Testis (tissue), 2 donors: ENCODE measurements at regions not wholly inside any gene's neighbourhood (a gene's known extent, or its start where the extent isn't known, plus 50 kb on each side); places are given as distances from the start of the nearest gene placed in this dataset.

Experiments used
- DNase-seq: peaks from one replicate; pipeline ENCODE4 v3.0.0-alpha.2; 2019
- H3K27ac ChIP-seq, 2 donors: fragments of 200-600 bp; sonication (generic); one replicate each; pipeline ENCODE4 v1.5.1; 2019
- H3K27me3 ChIP-seq: fragments of 200-600 bp; sonication (generic); one replicate; pipeline ENCODE4 v1.5.1; 2019
- H3K36me3 ChIP-seq: fragments of 200-600 bp; sonication (generic); one replicate; pipeline ENCODE4 v1.5.1; 2017; ENCODE audit warnings: low read depth; ENCODE audit errors: missing control alignments
- H3K4me1 ChIP-seq: fragments of 200-600 bp; sonication (generic); one replicate; pipeline ENCODE4 v1.5.1; 2019
- H3K4me3 ChIP-seq, 2 donors: fragments of 200-600 bp; sonication (generic); one replicate each; pipeline ENCODE4 v1.5.1; 2017 to 2019
- H3K9me3 ChIP-seq: fragments of 200-600 bp; sonication (generic); one replicate; pipeline ENCODE4 v1.5.1; 2017
- CTCF ChIP-seq, 3 experiments: fragments of 450-650 bp in 2 of 3; fragments of 200-600 bp in 1 of 3; sonication (generic) in 1 of 3; IDR thresholded peaks; one replicate each; pipeline ENCODE4 v1.5.1; 2016 to 2019; ENCODE audit warnings: antibody characterized with exemption in 3 of 3, mild to moderate bottlenecking in 2 of 3, moderate library complexity in 1 of 3
- POLR2A ChIP-seq: fragments of 450-650 bp; IDR thresholded peaks from one replicate; pipeline ENCODE4 v1.6.1; 2017; ENCODE audit warnings: antibody characterized with exemption, mild to moderate bottlenecking, moderate library complexity
- WGBS, 2 donors: methylation state at CpG; one replicate each; pipeline ENCODE4 v1.1.5; 2018; 5-methylcytosine and 5-hydroxymethylcytosine counted together
- intact Hi-C: fragments of 100-400 bp; cut with DNase I; formaldehyde crosslinking; loops from one replicate; pipeline ENCODE4 v1.15.1; 2023; ENCODE audit warnings: low total_unique reads

- intact Hi-C loops = no loop called here
- no peaks in the 10 kb centered on the region for H3K4me1 ChIP-seq
- H3K4me3 ChIP-seq = no peak overlapping the region
- 92 to 96% methylated on average over 2 of the region's 2 CpGs for WGBS, 2 donors
- H3K36me3 ChIP-seq = no peaks in the 10 kb centered on the region
- H3K27me3 ChIP-seq = no peaks in the 10 kb centered on the region
- TF ChIP-seq CTCF (IDR thresholded peaks at IDR 0.05) (no peak), POLR2A (no peak)
- H3K9me3 ChIP-seq = no peaks in the 10 kb centered on the region
- no peak overlapping the region for H3K27ac ChIP-seq
- DNase-seq = no peak
These were observed 1271.0 kb downstream of the RAPGEF2 start for GRCh38 chr4:160373911-160374310.

GRCh38 chr4:160375772-160376452, 1273.0 kb downstream of the RAPGEF2 start:
- Histone ChIP-seq H3K27me3 (no peaks in the 10 kb centered on the region), H3K36me3 (no peaks in the 10 kb centered on the region), H3K4me3 (no peak overlapping the region), H3K27ac (no peak overlapping the region), H3K9me3 (no peaks in the 10 kb centered on the region), H3K4me1 (no peaks in the 10 kb centered on the region)
- no peak for TF ChIP-seq CTCF (IDR thresholded peaks at IDR 0.05)
- no peak for TF ChIP-seq POLR2A
- 91% methylated on average over 2 of the region's 2 CpGs for WGBS, 2 donors
- no peak for DNase-seq
- intact Hi-C loops = no loop called here

DNA sequence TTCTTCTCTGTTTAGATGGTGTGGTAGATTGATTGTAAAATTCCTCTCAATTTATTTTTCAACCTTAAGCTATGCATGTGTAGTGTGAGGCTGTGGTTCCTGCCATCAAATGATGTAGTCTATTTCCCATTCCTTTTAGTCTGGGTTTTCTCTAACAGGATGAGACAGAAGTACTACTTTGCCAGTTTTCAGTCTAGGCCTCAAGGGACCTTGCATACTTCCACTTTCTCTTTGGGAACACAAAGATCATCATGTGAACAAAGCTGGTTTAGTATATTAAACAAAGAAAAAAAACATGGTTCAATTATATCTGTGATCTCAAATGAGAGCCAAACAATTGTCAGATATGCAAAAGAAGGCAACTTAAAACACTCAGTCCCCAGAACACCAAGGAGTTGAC, 1284.0 kb downstream of the RAPGEF2 start:
- TF ChIP-seq CTCF (IDR thresholded peaks at IDR 0.05) (no peak), POLR2A (no peak)
- intact Hi-C loops = no loop called here

GRCh38 chr4:160399826-160400225, 1296.9 kb downstream of the RAPGEF2 start:
- TF ChIP-seq POLR2A (no peak), CTCF (IDR thresholded peaks at IDR 0.05) (no peak)
- Histone ChIP-seq H3K4me1 (no peaks in the 10 kb centered on the region), H3K36me3 (no peaks in the 10 kb centered on the region), H3K27me3 (no peaks in the 10 kb centered on the region), H3K4me3 (no peak overlapping the region), H3K27ac (no peak overlapping the region), H3K9me3 (no peaks in the 10 kb centered on the region)
- DNase-seq = no peak
- 54 to 67% methylated on average over 3 of the region's 3 CpGs for WGBS, 2 donors
- intact Hi-C loops = no loop called here

More for the DNA sequence above, 1284.0 kb downstream of the RAPGEF2 start:
- no peaks in the 10 kb centered on the region for H3K36me3 ChIP-seq
- H3K27me3 ChIP-seq = no peaks in the 10 kb centered on the region
- H3K4me3 ChIP-seq = no peak overlapping the region
- no peak for DNase-seq
- no peaks in the 10 kb centered on the region for H3K9me3 ChIP-seq
- H3K27ac ChIP-seq = no peak overlapping the region
- no peaks in the 10 kb centered on the region for H3K4me1 ChIP-seq

DNA sequence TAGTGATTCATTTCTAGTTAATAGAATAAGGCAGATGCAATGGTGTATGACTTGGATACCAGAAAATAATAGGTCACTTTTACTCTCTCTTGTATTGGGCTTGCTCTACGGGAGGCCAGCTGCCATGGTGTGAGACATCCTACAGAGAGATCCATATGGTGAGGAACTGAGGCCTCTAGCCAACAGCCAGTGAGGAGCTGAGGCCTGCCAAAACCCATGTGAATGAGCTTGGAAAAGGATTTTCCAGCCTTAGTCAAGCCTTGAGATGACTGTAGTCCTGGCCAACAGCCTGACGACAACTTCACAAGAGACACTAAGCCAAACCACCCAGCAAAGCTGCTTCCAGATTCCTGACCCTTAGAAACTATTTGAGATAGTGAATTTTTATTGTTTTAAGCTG, 1300.2 kb downstream of the RAPGEF2 start:
- 73 to 79% methylated on average over 2 of the region's 2 CpGs for WGBS, 2 donors
- H3K27me3 ChIP-seq = no peaks in the 10 kb centered on the region
- TF ChIP-seq POLR2A = no peak
- no peak for TF ChIP-seq CTCF (IDR thresholded peaks at IDR 0.05)
- H3K4me3 ChIP-seq = no peak overlapping the region
- no peaks in the 10 kb centered on the region for H3K9me3 ChIP-seq
- H3K36me3 ChIP-seq = no peaks in the 10 kb centered on the region
- intact Hi-C loops = no loop called here
- H3K4me1 ChIP-seq = no peaks in the 10 kb centered on the region
- DNase-seq = no peak
- no peak overlapping the region for H3K27ac ChIP-seq
